B cell (primary cell): ENCODE measurements at regions not wholly inside any gene's neighbourhood (a gene's known extent, or its start where the extent isn't known, plus 50 kb on each side); places are given as distances from the start of the nearest gene placed in this dataset.

ENCODE experiments used
- ATAC-seq: fragments of 200-7000 bp; cut with Tn5 transposase; one replicate; pipeline ENCODE4 v1.10.0; 2021; ENCODE audit warnings: low read depth, mild to moderate bottlenecking, moderate number of reproducible peaks, moderate library complexity
- CTCF ChIA-PET: fragments of 350-600 bp; sonication (Branson Sonifier 250); formaldehyde crosslinking; loops from one replicate; lab custom pipeline; 2021; ENCODE audit warnings: antibody characterized with exemption, inconsistent platforms; lab: Charles Lee
- POLR2A ChIA-PET: fragments of 350-600 bp; sonication (Branson Sonifier 250); formaldehyde crosslinking; loops from one replicate; lab custom pipeline; 2021; ENCODE audit warnings: antibody characterized with exemption; lab: Charles Lee
- DNase-seq: peaks from one replicate; pipeline ENCODE4 v3.0.0; 2013
- H2AFZ ChIP-seq: 2 replicates; pipeline ENCODE4 v1.6.1; 2012; ENCODE audit warnings: mild to moderate bottlenecking, low read depth, low read length; ENCODE audit not compliant: insufficient read depth, poor library complexity, severe bottlenecking
- H3K27ac ChIP-seq, 2 donors: 1 replicate in 1 of 2; 2 replicates in 1 of 2; pipeline ENCODE4 v1.5.1; 2012 to 2013; ENCODE audit warnings: low read length in 2 of 2, mild to moderate bottlenecking in 2 of 2, moderate library complexity in 1 of 2
- H3K27me3 ChIP-seq, 4 experiments: fragments of 200-600 bp in 1 of 4; sonication (generic) in 1 of 4; replicated peaks in 1 of 4; 1 replicate in 2 of 4; 2 replicates in 2 of 4; pipeline versions ENCODE4 v1.6.1 to v1.7.0; 2013 to 2016; ENCODE audit warnings: low read length in 3 of 4, mild to moderate bottlenecking in 2 of 4, mixed read lengths in 1 of 4, moderate library complexity in 1 of 4; ENCODE audit not compliant: insufficient read depth in 4 of 4, control insufficient read depth in 3 of 4; ENCODE audit errors: control extremely low read depth in 1 of 4
- H3K36me3 ChIP-seq, 2 experiments: replicated peaks in 1 of 2; 1 replicate in 1 of 2; 2 replicates in 1 of 2; pipeline versions ENCODE4 v1.6.1 to v1.7.1; 2013; ENCODE audit warnings: low read length in 1 of 2; ENCODE audit not compliant: insufficient read depth in 2 of 2, control insufficient read depth in 1 of 2; ENCODE audit errors: control extremely low read depth in 1 of 2, extremely low read depth in 1 of 2
- H3K4me1 ChIP-seq, 2 donors: fragments of 200-600 bp in 1 of 2; sonication (generic) in 1 of 2; 1 replicate in 1 of 2; 2 replicates in 1 of 2; pipeline versions ENCODE4 v1.5.1 to v1.6.1; 2013 to 2017; ENCODE audit warnings: low read length in 2 of 2; ENCODE audit not compliant: control insufficient read depth in 2 of 2, insufficient read depth in 2 of 2
- H3K4me2 ChIP-seq: replicated peaks from 2 replicates; pipeline ENCODE3; 2012; ENCODE audit warnings: mild to moderate bottlenecking, low read depth, low read length; ENCODE audit not compliant: poor library complexity, severe bottlenecking
- H3K4me3 ChIP-seq, 5 experiments: fragments of 200-600 bp in 1 of 5; sonication (generic) in 1 of 5; 1 replicate in 3 of 5; 2 replicates in 2 of 5; pipeline versions ENCODE4 v1.5.1 to v1.7.0; 2011 to 2016; ENCODE audit warnings: low read length in 4 of 5, mild to moderate bottlenecking in 4 of 5, low read depth in 2 of 5, control low read depth in 1 of 5, moderate library complexity in 1 of 5; ENCODE audit not compliant: insufficient read depth in 1 of 5; ENCODE audit errors: control extremely low read depth in 1 of 5, extremely low read depth in 1 of 5
- H3K79me2 ChIP-seq: fragments of 200-600 bp; sonication (generic); one replicate; pipeline ENCODE4 v1.6.0; 2016; ENCODE audit warnings: low read length; ENCODE audit not compliant: control insufficient read depth, insufficient read depth
- H3K9ac ChIP-seq: fragments of 200-600 bp; sonication (generic); 2 replicates; pipeline ENCODE4 v1.6.1; 2017; ENCODE audit warnings: mild to moderate bottlenecking, low read length, moderate library complexity
- H3K9me3 ChIP-seq, 3 donors: one replicate each; pipeline versions ENCODE4 v1.6.1 to v1.7.1; 2013; ENCODE audit warnings: low read length in 2 of 3; ENCODE audit not compliant: control insufficient read depth in 2 of 3, insufficient read depth in 1 of 3; ENCODE audit errors: control extremely low read depth in 1 of 3
- H4K20me1 ChIP-seq: 2 replicates; pipeline ENCODE4 v1.6.0; 2012; ENCODE audit warnings: mild to moderate bottlenecking, low read length; ENCODE audit not compliant: insufficient read depth, control insufficient read depth, poor library complexity, severe bottlenecking
- H3K27ac Mint-ChIP-seq: one replicate; pipeline ENCODE4 v1.8.0; 2021; ENCODE audit warnings: mixed read lengths
- H3K27me3 Mint-ChIP-seq: one replicate; pipeline ENCODE4 v1.8.0; 2021; ENCODE audit warnings: mixed read lengths
- H3K4me1 Mint-ChIP-seq: one replicate; pipeline ENCODE4 v1.8.0; 2021; ENCODE audit warnings: mixed read lengths
- H3K4me3 Mint-ChIP-seq: one replicate; pipeline ENCODE4 v1.8.0; 2021; ENCODE audit warnings: mixed read lengths
- H3K9me3 Mint-ChIP-seq: one replicate; pipeline ENCODE4 v1.8.0; 2022; ENCODE audit warnings: mixed read lengths; ENCODE audit not compliant: insufficient read depth
- CTCF ChIP-seq: fragments of 200-600 bp; IDR thresholded peaks from one replicate; pipeline ENCODE4 v1.8.0; 2022; ENCODE audit warnings: antibody characterized with exemption, mild to moderate bottlenecking
- EZH2 ChIP-seq: IDR thresholded peaks from 2 replicates; pipeline ENCODE4 v1.6.1; 2012; ENCODE audit warnings: borderline replicate concordance, low read depth, mild to moderate bottlenecking, moderate library complexity, low read length; ENCODE audit not compliant: insufficient read depth, poor library complexity, severe bottlenecking
- WGBS: methylation state at CpG from one replicate; pipeline ENCODE4 v1.1.5; 2013; ENCODE audit warnings: missing lambda C conversion rate; ENCODE audit not compliant: insufficient coverage; 5-methylcytosine and 5-hydroxymethylcytosine counted together
- intact Hi-C: fragments of 100-400 bp; cut with micrococcal nuclease; formaldehyde crosslinking; loops from one replicate; pipeline ENCODE4 v1.10.0; 2022

- H3K4me3 Mint-ChIP-seq = no peak overlapping the region
- no peaks in the 10 kb centered on the region for H3K4me1 ChIP-seq
- no CpG with 5 or more reads among the region's 3 CpGs for WGBS
- POLR2A ChIA-PET = no interaction called here
- peaks cover 0 to 9% (median 0%) of the 10 kb centered on the region in 3 donors for H3K9me3 ChIP-seq
- DNase-seq (no peak), ATAC-seq (no peak)
- H3K79me2 ChIP-seq = no peaks in the 10 kb centered on the region
- H3K9ac ChIP-seq = no peak overlapping the region
- no peak overlapping the region for H3K4me3 ChIP-seq
- CTCF ChIA-PET = no interaction called here
- no peaks in the 10 kb centered on the region for H3K36me3 ChIP-seq
- intact Hi-C loops = no loop called here
- no peak overlapping the region for H3K4me2 ChIP-seq
- H3K4me1 Mint-ChIP-seq = no peaks in the 10 kb centered on the region
- no peak overlapping the region for H2AFZ ChIP-seq
- no peaks in the 10 kb centered on the region for H3K9me3 Mint-ChIP-seq
- no peak overlapping the region for H3K27ac Mint-ChIP-seq
- no peaks in the 10 kb centered on the region for H4K20me1 ChIP-seq
- no peak overlapping the region for H3K27ac ChIP-seq
- TF ChIP-seq CTCF = no peak
- TF ChIP-seq EZH2 = no peak
- H3K27me3 ChIP-seq = no peaks in the 10 kb centered on the region
- H3K27me3 Mint-ChIP-seq = no peaks in the 10 kb centered on the region
These were observed 260.7 kb downstream of the PLOD2 start for GRCh38 chr3:145900056-145900829.

DNA sequence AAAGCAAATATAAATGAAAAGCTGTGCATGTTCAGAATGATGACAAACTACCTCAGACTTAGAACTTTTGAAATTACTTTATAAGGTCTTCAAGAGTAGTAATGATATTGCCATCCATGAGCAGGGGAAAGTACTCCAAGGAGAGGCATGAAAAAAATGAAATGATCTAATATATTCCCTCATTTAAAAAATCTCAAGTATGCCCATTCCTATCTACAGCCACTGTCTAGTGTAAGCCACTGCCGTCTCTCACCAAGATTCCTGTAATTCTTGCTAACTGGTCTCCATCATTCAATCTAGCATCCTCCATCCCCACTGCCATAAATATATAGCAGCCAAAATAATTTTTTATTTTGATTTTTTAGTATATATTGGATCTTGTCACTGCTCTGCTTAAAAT lies 258.8 kb downstream of the PLOD2 start:
- no CpG with 5 or more reads among the region's 1 CpG for WGBS
- POLR2A ChIA-PET = no interaction called here

More for the DNA sequence above, 258.8 kb downstream of the PLOD2 start:
- no peak for ATAC-seq
- Histone ChIP-seq H3K27ac (no peak overlapping the region), H3K4me3 (no peak overlapping the region), H3K4me2 (no peak overlapping the region), H3K9ac (no peak overlapping the region), H3K9me3 (peaks cover 0 to 9% (median 0%) of the 10 kb centered on the region in 3 donors), H3K79me2 (no peaks in the 10 kb centered on the region), H2AFZ (no peak overlapping the region), H3K27me3 (no peaks in the 10 kb centered on the region), H4K20me1 (no peaks in the 10 kb centered on the region), H3K36me3 (no peaks in the 10 kb centered on the region), H3K4me1 (no peaks in the 10 kb centered on the region)
- no peaks in the 10 kb centered on the region for H3K27me3 Mint-ChIP-seq
- H3K4me3 Mint-ChIP-seq = no peak overlapping the region
- no peak for DNase-seq
- CTCF ChIA-PET = no interaction called here
- no peaks in the 10 kb centered on the region for H3K4me1 Mint-ChIP-seq
- no peaks in the 10 kb centered on the region for H3K9me3 Mint-ChIP-seq
- intact Hi-C loops = no loop called here
- H3K27ac Mint-ChIP-seq = no peak overlapping the region
- no peak for TF ChIP-seq CTCF
- TF ChIP-seq EZH2 = no peak
